ENCODE measurements at regions not wholly inside any gene's neighbourhood (a gene's known extent, or its start where the extent isn't known, plus 50 kb on each side); places are given as distances from the start of the nearest gene placed in this dataset.

DNA sequence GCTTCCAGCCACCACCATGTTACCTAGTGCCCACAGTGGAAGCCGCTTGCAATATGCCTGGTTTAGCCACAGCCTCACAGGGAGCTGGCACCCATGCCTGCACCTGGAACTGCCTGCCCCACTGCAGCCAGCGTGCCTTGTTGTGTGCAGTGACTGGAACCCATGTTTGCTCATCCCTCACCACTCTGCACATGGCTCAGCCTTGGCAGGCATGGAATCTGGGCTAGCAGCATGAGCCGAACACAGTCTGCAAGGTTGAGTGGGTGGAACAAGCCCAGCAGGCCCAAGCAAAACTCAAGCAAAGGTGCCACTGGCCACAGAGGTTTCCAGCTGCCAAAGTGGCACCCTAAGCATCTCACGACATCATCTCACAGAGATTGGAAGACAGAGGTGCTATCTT lies 269.5 kb downstream of the PCDH20 start:
- TF ChIP-seq CTCF (IDR thresholded peaks at IDR 0.05) (no peak), POLR2A (IDR thresholded peaks at IDR 0.05) (no peak)

All from breast epithelium (tissue), 3 donors.